Panc1 (cell line): ENCODE measurements at regions not wholly inside any gene's neighbourhood (a gene's known extent, or its start where the extent isn't known, plus 50 kb on each side); places are given as distances from the start of the nearest gene placed in this dataset.

Experiments used
- ATAC-seq: fragments of 200-7000 bp; cut with Tn5 transposase; 2 replicates; pipeline ENCODE4 v1.9.1; 2020; ENCODE audit warnings: mild to moderate bottlenecking, moderate library complexity
- BruUV-seq: library from RNA; stranded (reverse); fragments of 400-500 nt; replicated peaks from 2 replicates; lab custom pipeline; 2021; lab: Mats Ljungman, UMichigan
- CTCF ChIA-PET: fragments of 300-600 bp; sonication (Branson Sonifier 250); formaldehyde crosslinking; loops from one replicate; lab custom pipeline; 2022; ENCODE audit warnings: antibody characterized with exemption; lab: Charles Lee
- POLR2A ChIA-PET: fragments of 300-600 bp; sonication (Branson Sonifier 250); formaldehyde crosslinking; loops from one replicate; lab custom pipeline; 2022; ENCODE audit warnings: antibody characterized with exemption; lab: Charles Lee
- DNase-seq: peaks from one replicate; pipeline ENCODE4 v3.0.0-alpha.2; 2010; ENCODE audit warnings: low read depth, low spot score
- H3K27ac ChIP-seq: 2 replicates; pipeline ENCODE4 v1.5.1; 2011; ENCODE audit warnings: mild to moderate bottlenecking, low read length, inconsistent platforms
- H3K27me3 ChIP-seq: fragments of 200-500 bp; sonication (Bioruptor generic); 2 replicates; pipeline ENCODE4 v1.6.0; 2014; ENCODE audit warnings: low read length, inconsistent platforms; ENCODE audit not compliant: control insufficient read depth, insufficient read depth
- H3K36me3 ChIP-seq: fragments of 200-500 bp; sonication (Bioruptor generic); 2 replicates; pipeline ENCODE4 v1.5.1; 2014; ENCODE audit warnings: inconsistent platforms, mild to moderate bottlenecking, low read length, moderate library complexity; ENCODE audit not compliant: control insufficient read depth, insufficient read depth
- H3K4me1 ChIP-seq: 2 replicates; pipeline ENCODE4 v1.5.1; 2011; ENCODE audit warnings: inconsistent platforms, mild to moderate bottlenecking, low read length, moderate library complexity; ENCODE audit not compliant: control insufficient read depth, insufficient read depth
- H3K4me3 ChIP-seq, 2 experiments: 2 replicates each; pipeline ENCODE4 v1.5.1; 2011 to 2012; ENCODE audit warnings: low read depth in 2 of 2, low read length in 2 of 2, mild to moderate bottlenecking in 2 of 2, inconsistent platforms in 1 of 2, moderate library complexity in 1 of 2
- H3K9me3 ChIP-seq: fragments of 200-500 bp; sonication (Bioruptor generic); 2 replicates; pipeline ENCODE4 v1.5.1; 2014; ENCODE audit warnings: low read depth, mild to moderate bottlenecking, inconsistent platforms, low read length, moderate library complexity; ENCODE audit not compliant: control insufficient read depth, insufficient read depth
- POLR2AphosphoS5 ChIP-seq: IDR thresholded peaks from 2 replicates; pipeline ENCODE4 v1.6.1; 2012; ENCODE audit warnings: mild to moderate bottlenecking, low read depth, low read length, moderate library complexity
- SIN3A ChIP-seq: IDR thresholded peaks from 2 replicates; pipeline ENCODE4 v1.6.1; 2012; ENCODE audit warnings: low read depth, mild to moderate bottlenecking, low read length, moderate library complexity, borderline replicate concordance; ENCODE audit not compliant: insufficient read depth
- TCF7L2 ChIP-seq: IDR thresholded peaks from 2 replicates; pipeline ENCODE4 v1.6.1; 2011; ENCODE audit warnings: mild to moderate bottlenecking, low read depth, low read length, inconsistent platforms
- in situ Hi-C: cut with HindIII; loops from 2 replicates; pipeline ENCODE4 v1.10.0; 2016; ENCODE audit warnings: low sequenced_read_pairs, low pct_unique_long_range_greater_than_20kb
- intact Hi-C: fragments of 100-400 bp; cut with micrococcal nuclease; formaldehyde crosslinking; loops from one replicate; pipeline ENCODE4 v1.10.0; 2022; ENCODE audit not compliant: unreplicated experiment
- TF ChIP-seq, protein P1 (sequence below), 2 experiments: IDR thresholded peaks; 2 replicates each; pipeline ENCODE4 v1.6.1; 2011 to 2012; ENCODE audit warnings: low read depth in 2 of 2, control low read depth in 1 of 2, low read length in 1 of 2, mild to moderate bottlenecking in 1 of 2, moderate library complexity in 1 of 2; ENCODE audit not compliant: insufficient read depth in 1 of 2
- TF ChIP-seq, protein P2 (sequence below): fragments of 450-650 bp; IDR thresholded peaks from 2 replicates; pipeline ENCODE4 v1.5.1; 2017; ENCODE audit warnings: mild to moderate bottlenecking

DNA sequence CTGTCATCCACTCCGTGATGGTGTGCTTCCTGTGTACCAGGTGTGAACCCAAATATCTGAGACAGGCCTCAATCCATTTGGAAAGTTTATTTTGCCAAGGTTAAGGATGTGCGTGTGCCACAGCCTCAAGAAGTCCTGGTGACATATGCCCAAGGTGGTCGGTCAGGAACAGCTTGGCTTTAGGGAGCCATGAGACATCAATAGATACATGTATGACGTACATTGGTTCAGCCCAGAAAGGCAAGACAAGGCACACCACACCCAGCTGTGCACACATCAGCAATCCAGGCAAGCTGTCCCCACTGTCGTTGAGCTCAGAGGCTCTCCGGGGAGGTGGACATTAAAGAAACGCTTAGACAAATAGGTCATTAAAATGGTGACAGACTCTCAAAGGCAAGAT, 56.8 kb upstream of the SHANK2 start:
- Histone ChIP-seq H3K27ac (no peak overlapping the region), H3K9me3 (no peaks in the 10 kb centered on the region), H3K4me3 (no peak overlapping the region), H3K27me3 (peaks cover 4% of the 10 kb centered on the region; the same call in 1 of the 2 replicates), H3K36me3 (no peaks in the 10 kb centered on the region), H3K4me1 (no peaks in the 10 kb centered on the region)
- in situ Hi-C loops (no loop called here), intact Hi-C loops (no loop called here)
- ChIA-PET POLR2A (no interaction called here), CTCF (no interaction called here)
- no peak for ATAC-seq
- no peak for DNase-seq
- TF ChIP-seq, protein P1, sequence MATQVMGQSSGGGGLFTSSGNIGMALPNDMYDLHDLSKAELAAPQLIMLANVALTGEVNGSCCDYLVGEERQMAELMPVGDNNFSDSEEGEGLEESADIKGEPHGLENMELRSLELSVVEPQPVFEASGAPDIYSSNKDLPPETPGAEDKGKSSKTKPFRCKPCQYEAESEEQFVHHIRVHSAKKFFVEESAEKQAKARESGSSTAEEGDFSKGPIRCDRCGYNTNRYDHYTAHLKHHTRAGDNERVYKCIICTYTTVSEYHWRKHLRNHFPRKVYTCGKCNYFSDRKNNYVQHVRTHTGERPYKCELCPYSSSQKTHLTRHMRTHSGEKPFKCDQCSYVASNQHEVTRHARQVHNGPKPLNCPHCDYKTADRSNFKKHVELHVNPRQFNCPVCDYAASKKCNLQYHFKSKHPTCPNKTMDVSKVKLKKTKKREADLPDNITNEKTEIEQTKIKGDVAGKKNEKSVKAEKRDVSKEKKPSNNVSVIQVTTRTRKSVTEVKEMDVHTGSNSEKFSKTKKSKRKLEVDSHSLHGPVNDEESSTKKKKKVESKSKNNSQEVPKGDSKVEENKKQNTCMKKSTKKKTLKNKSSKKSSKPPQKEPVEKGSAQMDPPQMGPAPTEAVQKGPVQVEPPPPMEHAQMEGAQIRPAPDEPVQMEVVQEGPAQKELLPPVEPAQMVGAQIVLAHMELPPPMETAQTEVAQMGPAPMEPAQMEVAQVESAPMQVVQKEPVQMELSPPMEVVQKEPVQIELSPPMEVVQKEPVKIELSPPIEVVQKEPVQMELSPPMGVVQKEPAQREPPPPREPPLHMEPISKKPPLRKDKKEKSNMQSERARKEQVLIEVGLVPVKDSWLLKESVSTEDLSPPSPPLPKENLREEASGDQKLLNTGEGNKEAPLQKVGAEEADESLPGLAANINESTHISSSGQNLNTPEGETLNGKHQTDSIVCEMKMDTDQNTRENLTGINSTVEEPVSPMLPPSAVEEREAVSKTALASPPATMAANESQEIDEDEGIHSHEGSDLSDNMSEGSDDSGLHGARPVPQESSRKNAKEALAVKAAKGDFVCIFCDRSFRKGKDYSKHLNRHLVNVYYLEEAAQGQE (IDR thresholded peaks at IDR 0.05; ENCODE audit: insufficient read depth in 1 of 2, low read depth in 2 of 2, low read length in 1 of 2) = no peak
- TF ChIP-seq, protein P2, sequence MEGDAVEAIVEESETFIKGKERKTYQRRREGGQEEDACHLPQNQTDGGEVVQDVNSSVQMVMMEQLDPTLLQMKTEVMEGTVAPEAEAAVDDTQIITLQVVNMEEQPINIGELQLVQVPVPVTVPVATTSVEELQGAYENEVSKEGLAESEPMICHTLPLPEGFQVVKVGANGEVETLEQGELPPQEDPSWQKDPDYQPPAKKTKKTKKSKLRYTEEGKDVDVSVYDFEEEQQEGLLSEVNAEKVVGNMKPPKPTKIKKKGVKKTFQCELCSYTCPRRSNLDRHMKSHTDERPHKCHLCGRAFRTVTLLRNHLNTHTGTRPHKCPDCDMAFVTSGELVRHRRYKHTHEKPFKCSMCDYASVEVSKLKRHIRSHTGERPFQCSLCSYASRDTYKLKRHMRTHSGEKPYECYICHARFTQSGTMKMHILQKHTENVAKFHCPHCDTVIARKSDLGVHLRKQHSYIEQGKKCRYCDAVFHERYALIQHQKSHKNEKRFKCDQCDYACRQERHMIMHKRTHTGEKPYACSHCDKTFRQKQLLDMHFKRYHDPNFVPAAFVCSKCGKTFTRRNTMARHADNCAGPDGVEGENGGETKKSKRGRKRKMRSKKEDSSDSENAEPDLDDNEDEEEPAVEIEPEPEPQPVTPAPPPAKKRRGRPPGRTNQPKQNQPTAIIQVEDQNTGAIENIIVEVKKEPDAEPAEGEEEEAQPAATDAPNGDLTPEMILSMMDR = no peak
- TF ChIP-seq TCF7L2 (no peak), POLR2AphosphoS5 (no peak), SIN3A (no peak)
- BruUV-seq = no TSS peak

DNA sequence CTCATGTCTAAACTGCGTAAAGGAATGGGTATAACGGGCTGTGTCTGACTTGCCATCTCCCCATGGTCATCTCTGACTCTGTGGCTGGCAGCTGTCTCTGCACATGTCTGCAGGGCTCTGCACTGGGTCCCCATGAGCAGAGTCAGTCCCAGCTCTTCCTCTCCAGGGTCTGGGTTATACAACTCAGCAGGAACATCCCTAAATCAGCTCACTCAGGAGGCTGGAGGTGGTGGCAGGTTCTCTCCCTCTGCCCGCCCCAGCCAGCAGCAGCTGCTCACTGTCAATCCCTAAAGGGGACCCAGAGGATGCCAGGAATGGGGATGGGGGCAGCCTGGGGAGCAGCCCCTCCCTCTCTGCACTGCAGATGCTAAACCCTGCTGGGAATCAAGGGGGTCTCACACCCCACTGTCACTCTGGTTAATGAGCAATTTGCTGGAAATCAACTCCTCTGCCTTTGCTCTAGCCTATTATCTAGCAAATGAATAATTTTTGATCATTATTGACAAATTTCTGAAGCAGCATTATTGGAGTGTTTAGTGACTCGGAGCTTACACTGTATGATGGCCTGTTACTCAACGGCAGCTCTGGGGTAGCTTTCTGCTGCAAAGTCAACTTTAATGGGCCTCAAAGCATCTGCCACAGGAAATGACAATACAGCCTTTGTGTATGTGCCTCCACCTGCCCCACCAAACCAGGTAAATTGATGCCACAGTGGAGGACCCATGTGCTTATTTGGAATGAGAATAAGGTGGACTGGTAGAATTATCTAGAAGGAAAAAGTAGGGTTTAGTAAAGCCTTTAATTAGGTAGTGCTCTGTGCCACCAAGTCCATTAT, 55.7 kb upstream of the SHANK2 start:
- no TSS peak for BruUV-seq
- CTCF ChIA-PET = interaction anchor here (0.7 kb wide), 1 partner anchor 37 kb away, joined by 5 read pairs; no protein-coding TSS in a partner anchor
- ATAC-seq = peak; percentile 28; the same call in 1 of the 2 replicates

More for the DNA sequence above, 55.7 kb upstream of the SHANK2 start:
- no peak for DNase-seq
- TF ChIP-seq TCF7L2 = no peak
- TF ChIP-seq, protein P2 = no peak
- TF ChIP-seq, protein P1 (IDR thresholded peaks at IDR 0.05; ENCODE audit: insufficient read depth in 1 of 2, low read depth in 2 of 2, low read length in 1 of 2) = no peak
- TF ChIP-seq SIN3A = no peak
- TF ChIP-seq POLR2AphosphoS5 = no peak
- H3K36me3 ChIP-seq = no peaks in the 10 kb centered on the region
- H3K27me3 ChIP-seq = no peaks in the 10 kb centered on the region
- in situ Hi-C loops (no loop called here), intact Hi-C loops (no loop called here)
- H3K4me3 ChIP-seq = no peak overlapping the region
- H3K27ac ChIP-seq = no peak overlapping the region
- H3K4me1 ChIP-seq = no peaks in the 10 kb centered on the region
- no peaks in the 10 kb centered on the region for H3K9me3 ChIP-seq
- POLR2A ChIA-PET = interaction anchor here (0.6 kb wide), 1 partner anchor 145 kb away, joined by 7 read pairs; the partner anchor contains the start of gene NADSYN1
